H9 (cell line): ENCODE measurements at regions not wholly inside any gene's neighbourhood (a gene's known extent, or its start where the extent isn't known, plus 50 kb on each side); places are given as distances from the start of the nearest gene placed in this dataset.

Source experiments
- DNase-seq: peaks from one replicate; pipeline ENCODE4 v3.0.0-alpha.2; 2017
- H2AFZ ChIP-seq: one replicate; pipeline ENCODE4 v1.6.1; 2013; ENCODE audit warnings: mild to moderate bottlenecking, low read length, control low read depth, moderate library complexity
- H2AK5ac ChIP-seq: 2 replicates; pipeline ENCODE4 v1.6.1; 2013; ENCODE audit warnings: low read length, control low read depth, mixed read lengths; ENCODE audit not compliant: insufficient read length
- H2BK120ac ChIP-seq: one replicate; pipeline ENCODE4 v1.6.1; 2013; ENCODE audit warnings: low read depth, mild to moderate bottlenecking, low read length, control low read depth, inconsistent platforms; ENCODE audit not compliant: poor library complexity, severe bottlenecking
- H2BK12ac ChIP-seq: 2 replicates; pipeline ENCODE4 v1.6.1; 2013; ENCODE audit warnings: low read length, control low read depth, mixed read lengths, low read depth; ENCODE audit not compliant: insufficient read length
- H2BK15ac ChIP-seq: 2 replicates; pipeline ENCODE4 v1.6.1; 2013; ENCODE audit warnings: low read depth, low read length, control low read depth
- H2BK20ac ChIP-seq: one replicate; pipeline ENCODE4 v1.6.1; 2013; ENCODE audit warnings: low read depth, mild to moderate bottlenecking, low read length, control low read depth, inconsistent platforms; ENCODE audit not compliant: poor library complexity, severe bottlenecking
- H2BK5ac ChIP-seq: 2 replicates; pipeline ENCODE4 v1.6.1; 2013; ENCODE audit warnings: low read length, control low read depth, mixed read lengths; ENCODE audit not compliant: insufficient read length
- H3K14ac ChIP-seq: 2 replicates; pipeline ENCODE4 v1.6.1; 2013; ENCODE audit warnings: low read length, control low read depth; ENCODE audit not compliant: insufficient read depth
- H3K18ac ChIP-seq: 2 replicates; pipeline ENCODE4 v1.6.1; 2013; ENCODE audit warnings: low read depth, mild to moderate bottlenecking, mixed read lengths, low read length, control low read depth; ENCODE audit not compliant: insufficient read length
- H3K23ac ChIP-seq: 2 replicates; pipeline ENCODE4 v1.6.1; 2013; ENCODE audit warnings: low read length, control low read depth, mixed read lengths, low read depth; ENCODE audit not compliant: insufficient read length
- H3K23me2 ChIP-seq: 2 replicates; pipeline ENCODE4 v1.6.1; 2013; ENCODE audit warnings: low read depth, mild to moderate bottlenecking, mixed read lengths, low read length, control low read depth; ENCODE audit not compliant: insufficient read length, poor library complexity, severe bottlenecking
- H3K27ac ChIP-seq: 2 replicates; pipeline ENCODE4 v1.5.1; 2013; ENCODE audit warnings: low read length, control low read depth, mixed read lengths, low read depth; ENCODE audit not compliant: insufficient read length
- H3K27me3 ChIP-seq: 2 replicates; pipeline ENCODE4 v1.6.1; 2013; ENCODE audit warnings: low read length, control low read depth, inconsistent platforms; ENCODE audit not compliant: insufficient read depth
- H3K4ac ChIP-seq: 2 replicates; pipeline ENCODE4 v1.6.1; 2013; ENCODE audit warnings: low read depth, mild to moderate bottlenecking, control low read depth, inconsistent platforms, low read length, moderate library complexity
- H3K4me1 ChIP-seq: 2 replicates; pipeline ENCODE4 v1.6.1; 2013; ENCODE audit warnings: low read length, control low read depth, inconsistent platforms; ENCODE audit not compliant: insufficient read depth
- H3K4me2 ChIP-seq: 2 replicates; pipeline ENCODE4 v1.6.1; 2013; ENCODE audit warnings: low read length, control low read depth, mixed read lengths; ENCODE audit not compliant: insufficient read length, insufficient read depth
- H3K56ac ChIP-seq: 2 replicates; pipeline ENCODE4 v1.6.1; 2013; ENCODE audit warnings: low read depth, mild to moderate bottlenecking, mixed read lengths, low read length, control low read depth; ENCODE audit not compliant: insufficient read length
- H3K79me1 ChIP-seq: 2 replicates; pipeline ENCODE4 v1.6.1; 2013; ENCODE audit warnings: low read depth, mild to moderate bottlenecking, moderate library complexity, low read length, control low read depth, inconsistent platforms; ENCODE audit not compliant: insufficient read depth, poor library complexity, severe bottlenecking
- H3K79me2 ChIP-seq: 2 replicates; pipeline ENCODE4 v1.6.1; 2013; ENCODE audit warnings: low read length, control low read depth, inconsistent platforms; ENCODE audit not compliant: insufficient read depth
- H3K9ac ChIP-seq: 2 replicates; pipeline ENCODE4 v1.6.1; 2013; ENCODE audit warnings: low read length, control low read depth, mixed read lengths; ENCODE audit not compliant: insufficient read length; ENCODE audit errors: extremely low read depth
- H3K9me3 ChIP-seq: one replicate; pipeline ENCODE4 v1.6.1; 2013; ENCODE audit warnings: low read depth, low read length, inconsistent platforms; ENCODE audit not compliant: control insufficient read depth
- H3T11ph ChIP-seq: one replicate; pipeline ENCODE4 v1.6.1; 2013; ENCODE audit warnings: mild to moderate bottlenecking, low read length, control low read depth, inconsistent platforms
- H4K20me1 ChIP-seq: one replicate; pipeline ENCODE4 v1.6.1; 2013; ENCODE audit not compliant: control insufficient read depth, insufficient read length, insufficient read depth
- H4K5ac ChIP-seq: 2 replicates; pipeline ENCODE4 v1.6.1; 2013; ENCODE audit warnings: low read depth, mild to moderate bottlenecking, mixed read lengths, low read length, control low read depth; ENCODE audit not compliant: insufficient read length
- H4K8ac ChIP-seq: replicated peaks from 2 replicates; pipeline ENCODE4 v1.6.1; 2013; ENCODE audit warnings: low read length, control low read depth, mixed read lengths, low read depth; ENCODE audit not compliant: insufficient read length
- H4K91ac ChIP-seq: 2 replicates; pipeline ENCODE4 v1.6.1; 2013; ENCODE audit warnings: low read depth, mild to moderate bottlenecking, moderate library complexity, mixed read lengths, low read length, control low read depth; ENCODE audit not compliant: insufficient read length
- H3K27ac Mint-ChIP-seq, 3 experiments: 2 replicates in 2 of 3; 3 replicates in 1 of 3; pipeline ENCODE4 v1.8.0; 2020 to 2021; ENCODE audit warnings: mixed read lengths in 3 of 3, mild to moderate bottlenecking in 1 of 3, moderate library complexity in 1 of 3
- H3K27me3 Mint-ChIP-seq: 2 replicates; pipeline ENCODE4 v1.8.0; 2021; ENCODE audit warnings: low read depth, mild to moderate bottlenecking, moderate library complexity, mixed read lengths
- H3K36me3 Mint-ChIP-seq, 3 experiments: 2 replicates in 2 of 3; 3 replicates in 1 of 3; pipeline ENCODE4 v1.8.0; 2020 to 2021; ENCODE audit warnings: low read depth in 3 of 3, mixed read lengths in 3 of 3; ENCODE audit not compliant: insufficient read depth in 1 of 3
- H3K4me1 Mint-ChIP-seq, 2 experiments: 2 replicates each; pipeline ENCODE4 v1.8.0; 2020; ENCODE audit warnings: mixed read lengths in 2 of 2
- H3K4me3 Mint-ChIP-seq, 2 experiments: 2 replicates in 1 of 2; 3 replicates in 1 of 2; pipeline ENCODE4 v1.8.0; 2020 to 2021; ENCODE audit warnings: mild to moderate bottlenecking in 2 of 2, mixed read lengths in 2 of 2, moderate library complexity in 1 of 2
- H3K9me3 Mint-ChIP-seq, 2 experiments: 2 replicates in 1 of 2; 3 replicates in 1 of 2; pipeline ENCODE4 v1.8.0; 2020; ENCODE audit warnings: mild to moderate bottlenecking in 2 of 2, mixed read lengths in 2 of 2, moderate library complexity in 1 of 2
- WGBS: extraction: QIAGEN DNeasy Blood & Tissue Kit; methylation state at CpG from one replicate; pipeline ENCODE4 v1.1.7; 2013; ENCODE audit warnings: missing lambda C conversion rate, low lambda C conversion rate, mixed read lengths; ENCODE audit not compliant: insufficient read length; ENCODE audit errors: extremely low coverage; 5-methylcytosine and 5-hydroxymethylcytosine counted together
- TF ChIP-seq, protein P1 (sequence below): fragments of 200-600 bp; sonication (generic); conservative IDR thresholded peaks from 3 replicates; pipeline ENCODE4 v1.8.0; 2021; ENCODE audit warnings: antibody characterized with exemption, mild to moderate bottlenecking

DNA sequence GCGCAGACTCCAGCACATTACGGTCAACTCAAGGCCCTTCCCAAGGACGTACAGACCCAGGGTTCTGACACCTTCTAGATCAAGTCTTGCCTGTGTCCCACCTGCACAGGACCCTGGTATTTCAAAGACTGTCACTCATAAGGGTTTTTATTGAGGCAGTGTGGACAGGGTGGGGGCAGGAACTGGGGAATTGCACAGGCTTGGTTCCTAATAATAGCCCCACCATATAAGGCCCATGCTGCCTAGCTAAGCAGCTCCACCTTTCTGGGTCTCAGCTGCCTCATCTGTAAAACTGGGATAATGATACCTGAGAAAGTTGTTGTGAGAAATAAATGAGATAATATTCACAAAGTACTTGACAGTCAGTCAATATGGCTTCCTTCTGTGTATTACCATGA is 55.3 kb upstream of the PUM1 start:
- H2AK5ac ChIP-seq = no peak overlapping the region
- H4K20me1 ChIP-seq = no peaks in the 10 kb centered on the region
- TF ChIP-seq, protein P1, sequence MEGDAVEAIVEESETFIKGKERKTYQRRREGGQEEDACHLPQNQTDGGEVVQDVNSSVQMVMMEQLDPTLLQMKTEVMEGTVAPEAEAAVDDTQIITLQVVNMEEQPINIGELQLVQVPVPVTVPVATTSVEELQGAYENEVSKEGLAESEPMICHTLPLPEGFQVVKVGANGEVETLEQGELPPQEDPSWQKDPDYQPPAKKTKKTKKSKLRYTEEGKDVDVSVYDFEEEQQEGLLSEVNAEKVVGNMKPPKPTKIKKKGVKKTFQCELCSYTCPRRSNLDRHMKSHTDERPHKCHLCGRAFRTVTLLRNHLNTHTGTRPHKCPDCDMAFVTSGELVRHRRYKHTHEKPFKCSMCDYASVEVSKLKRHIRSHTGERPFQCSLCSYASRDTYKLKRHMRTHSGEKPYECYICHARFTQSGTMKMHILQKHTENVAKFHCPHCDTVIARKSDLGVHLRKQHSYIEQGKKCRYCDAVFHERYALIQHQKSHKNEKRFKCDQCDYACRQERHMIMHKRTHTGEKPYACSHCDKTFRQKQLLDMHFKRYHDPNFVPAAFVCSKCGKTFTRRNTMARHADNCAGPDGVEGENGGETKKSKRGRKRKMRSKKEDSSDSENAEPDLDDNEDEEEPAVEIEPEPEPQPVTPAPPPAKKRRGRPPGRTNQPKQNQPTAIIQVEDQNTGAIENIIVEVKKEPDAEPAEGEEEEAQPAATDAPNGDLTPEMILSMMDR = no peak
- H2BK12ac ChIP-seq = no peak overlapping the region
- no peak overlapping the region for H4K5ac ChIP-seq
- no peak for DNase-seq
- H2AFZ ChIP-seq = no peak overlapping the region
- H3K9ac ChIP-seq = no peak overlapping the region
- no peak overlapping the region for H3K4me2 ChIP-seq
- H3K27ac ChIP-seq = no peak overlapping the region
- no peak overlapping the region for H3K14ac ChIP-seq
- H2BK20ac ChIP-seq = no peak overlapping the region
- Mint-ChIP-seq H3K9me3 (no peaks in the 10 kb centered on the region; a peak in 1 of 5 replicates), H3K4me3 (no peak overlapping the region; a peak in 1 of 5 replicates), H3K27me3 (no peaks in the 10 kb centered on the region), H3K4me1 (peaks cover 14 to 17% of the 10 kb centered on the region in 2 experiments), H3K36me3 (no peaks in the 10 kb centered on the region), H3K27ac (no peak overlapping the region)
- no peak overlapping the region for H2BK5ac ChIP-seq
- H2BK120ac ChIP-seq = no peak overlapping the region
- no peaks in the 10 kb centered on the region for H3K79me2 ChIP-seq
- no peak overlapping the region for H4K8ac ChIP-seq
- no peak overlapping the region; the same call in 1 of the 2 replicates for H2BK15ac ChIP-seq
- H3K4me1 ChIP-seq = no peaks in the 10 kb centered on the region; the same call in 1 of the 2 replicates
- no peaks in the 10 kb centered on the region for H3K79me1 ChIP-seq
- no peaks in the 10 kb centered on the region for H3K9me3 ChIP-seq
- no peak overlapping the region; the same call in 1 of the 2 replicates for H3K4ac ChIP-seq
- no peak overlapping the region for H4K91ac ChIP-seq
- no peak overlapping the region for H3K18ac ChIP-seq
- H3K56ac ChIP-seq = no peak overlapping the region
- WGBS = no CpG with 5 or more reads among the region's 3 CpGs
- no peak overlapping the region for H3T11ph ChIP-seq
- no peaks in the 10 kb centered on the region for H3K23me2 ChIP-seq
- H3K23ac ChIP-seq = no peak overlapping the region
- no peaks in the 10 kb centered on the region; the same call in 1 of the 2 replicates for H3K27me3 ChIP-seq
